Lower leg skin (tissue), 3 donors: ENCODE measurements at regions not wholly inside any gene's neighbourhood (a gene's known extent, or its start where the extent isn't known, plus 50 kb on each side); places are given as distances from the start of the nearest gene placed in this dataset.
"Not testable (repeated sequence)": the region's sequence is repeated elsewhere in the genome, so short reads cannot be mapped to it uniquely, and the experiment has no call there.

Experiments used
- POLR2A ChIP-seq, 2 donors: fragments of 450-650 bp; IDR thresholded peaks; one replicate each; pipeline ENCODE4 v1.6.1; 2016 to 2017; ENCODE audit warnings: antibody characterized with exemption in 2 of 2, mild to moderate bottlenecking in 1 of 2, moderate library complexity in 1 of 2
- TF ChIP-seq, protein P1 (sequence below), 3 donors: fragments of 450-650 bp; IDR thresholded peaks; one replicate each; pipeline ENCODE4 v1.5.1; 2016; ENCODE audit warnings: antibody characterized with exemption in 3 of 3, mild to moderate bottlenecking in 3 of 3, moderate library complexity in 2 of 3

GRCh38 chr5:177664737-177665136, 64.8 kb downstream of the B4GALT7 start:
- not testable (repeated sequence) for TF ChIP-seq POLR2A (IDR thresholded peaks at IDR 0.05)
- TF ChIP-seq, protein P1, sequence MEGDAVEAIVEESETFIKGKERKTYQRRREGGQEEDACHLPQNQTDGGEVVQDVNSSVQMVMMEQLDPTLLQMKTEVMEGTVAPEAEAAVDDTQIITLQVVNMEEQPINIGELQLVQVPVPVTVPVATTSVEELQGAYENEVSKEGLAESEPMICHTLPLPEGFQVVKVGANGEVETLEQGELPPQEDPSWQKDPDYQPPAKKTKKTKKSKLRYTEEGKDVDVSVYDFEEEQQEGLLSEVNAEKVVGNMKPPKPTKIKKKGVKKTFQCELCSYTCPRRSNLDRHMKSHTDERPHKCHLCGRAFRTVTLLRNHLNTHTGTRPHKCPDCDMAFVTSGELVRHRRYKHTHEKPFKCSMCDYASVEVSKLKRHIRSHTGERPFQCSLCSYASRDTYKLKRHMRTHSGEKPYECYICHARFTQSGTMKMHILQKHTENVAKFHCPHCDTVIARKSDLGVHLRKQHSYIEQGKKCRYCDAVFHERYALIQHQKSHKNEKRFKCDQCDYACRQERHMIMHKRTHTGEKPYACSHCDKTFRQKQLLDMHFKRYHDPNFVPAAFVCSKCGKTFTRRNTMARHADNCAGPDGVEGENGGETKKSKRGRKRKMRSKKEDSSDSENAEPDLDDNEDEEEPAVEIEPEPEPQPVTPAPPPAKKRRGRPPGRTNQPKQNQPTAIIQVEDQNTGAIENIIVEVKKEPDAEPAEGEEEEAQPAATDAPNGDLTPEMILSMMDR (IDR thresholded peaks at IDR 0.05), result not testable (repeated sequence)
